GM21423 (cell line): ENCODE measurements at regions not wholly inside any gene's neighbourhood (a gene's known extent, or its start where the extent isn't known, plus 50 kb on each side); places are given as distances from the start of the nearest gene placed in this dataset.

Experiments
- ATAC-seq: cut with Tn5 transposase; IDR thresholded peaks from one replicate; pipeline ENCODE4 v1.9.1; 2021; ENCODE audit warnings: mild to moderate bottlenecking, moderate library complexity; ENCODE audit not compliant: unreplicated experiment

GRCh38 chr5:2008851-2009629, 126.3 kb upstream of the IRX4 start:
- no peak for ATAC-seq

GRCh38 chr5:2007878-2008501, 125.3 kb upstream of the IRX4 start:
- ATAC-seq: no peak

- no peak for ATAC-seq
Observed at GRCh38 chr5:2007496-2007877, 124.8 kb upstream of the IRX4 start.

GRCh38 chr5:2006971-2007291, 124.2 kb upstream of the IRX4 start:
- no peak for ATAC-seq

GRCh38 chr5:2006193-2006970, 123.7 kb upstream of the IRX4 start:
- no peak for ATAC-seq

GRCh38 chr5:2005101-2006041, 122.6 kb upstream of the IRX4 start:
- ATAC-seq: no peak

- no peak for ATAC-seq
Observed at GRCh38 chr5:2003690-2004365, 121.1 kb upstream of the IRX4 start.

GRCh38 chr5:2003206-2003605, 120.5 kb upstream of the IRX4 start:
- ATAC-seq: no peak

GRCh38 chr5:2001300-2001699, 118.6 kb upstream of the IRX4 start:
- ATAC-seq: no peak

GRCh38 chr5:2000591-2000990, 117.9 kb upstream of the IRX4 start:
- ATAC-seq: no peak

GRCh38 chr5:1999794-2000193, 117.1 kb upstream of the IRX4 start:
- no peak for ATAC-seq

GRCh38 chr5:1998716-1999317, 116.1 kb upstream of the IRX4 start:
- no peak for ATAC-seq

- no peak for ATAC-seq
Observed at GRCh38 chr5:1998348-1998669, 115.6 kb upstream of the IRX4 start.

- ATAC-seq: no peak
Observed at GRCh38 chr5:1997640-1998347, 115.1 kb upstream of the IRX4 start.

- no peak for ATAC-seq
Observed at GRCh38 chr5:1995491-1995890, 112.8 kb upstream of the IRX4 start.

- no peak for ATAC-seq
Observed at GRCh38 chr5:1987471-1987870, 104.7 kb upstream of the IRX4 start.

- no peak for ATAC-seq
Observed at GRCh38 chr5:1985781-1986180, 103.1 kb upstream of the IRX4 start.

GRCh38 chr5:1983919-1984695, 101.4 kb upstream of the IRX4 start:
- ATAC-seq: no peak

GRCh38 chr5:1983401-1983800, 100.7 kb upstream of the IRX4 start:
- no peak for ATAC-seq
